ENCODE measurements at regions not wholly inside any gene's neighbourhood (a gene's known extent, or its start where the extent isn't known, plus 50 kb on each side); places are given as distances from the start of the nearest gene placed in this dataset.

- in situ Hi-C loops (cut with MboI; ENCODE audit: low sequenced_read_pairs), result no loop called here
Measured at GRCh38 chr2:226443112-226443511, 356.5 kb downstream of the IRS1 start.

DNA sequence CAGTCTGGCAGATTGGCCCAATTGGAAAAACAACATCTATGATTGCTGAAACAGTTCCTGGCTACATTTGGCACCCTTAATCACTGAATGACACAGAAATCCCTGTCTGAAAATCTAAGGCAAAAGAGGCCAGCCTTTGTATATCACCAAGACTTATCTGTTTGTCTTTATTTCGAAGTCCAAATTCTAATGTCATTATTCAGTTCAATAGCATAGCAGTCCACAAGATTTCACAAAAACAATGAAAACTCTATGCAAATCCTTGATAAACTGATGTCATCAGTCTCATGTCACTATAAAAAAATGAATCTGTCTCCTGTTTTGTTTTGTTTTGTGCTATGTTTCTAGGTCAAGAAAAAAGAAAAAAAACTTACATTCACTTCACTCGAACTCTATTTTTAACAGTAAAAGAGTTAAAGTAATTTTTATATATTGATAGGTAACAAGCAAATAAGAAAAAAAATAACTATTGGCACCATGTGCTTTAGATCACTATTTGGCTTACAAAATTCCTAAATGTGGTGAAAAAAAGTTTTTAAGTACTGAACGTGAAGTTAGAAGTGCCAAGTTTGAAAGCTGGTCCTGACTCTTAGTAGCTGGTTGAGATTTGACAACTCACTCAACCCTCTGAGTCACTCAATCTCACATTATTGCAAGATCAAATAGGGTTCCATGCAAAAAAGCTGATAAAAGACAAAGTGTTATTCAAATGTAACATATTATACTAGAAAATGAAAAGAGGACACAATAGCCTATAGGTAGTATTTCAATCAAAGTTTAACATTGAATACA lies 359.3 kb downstream of the IRS1 start:
- in situ Hi-C loops (cut with MboI; ENCODE audit: low sequenced_read_pairs), result no loop called here

DNA sequence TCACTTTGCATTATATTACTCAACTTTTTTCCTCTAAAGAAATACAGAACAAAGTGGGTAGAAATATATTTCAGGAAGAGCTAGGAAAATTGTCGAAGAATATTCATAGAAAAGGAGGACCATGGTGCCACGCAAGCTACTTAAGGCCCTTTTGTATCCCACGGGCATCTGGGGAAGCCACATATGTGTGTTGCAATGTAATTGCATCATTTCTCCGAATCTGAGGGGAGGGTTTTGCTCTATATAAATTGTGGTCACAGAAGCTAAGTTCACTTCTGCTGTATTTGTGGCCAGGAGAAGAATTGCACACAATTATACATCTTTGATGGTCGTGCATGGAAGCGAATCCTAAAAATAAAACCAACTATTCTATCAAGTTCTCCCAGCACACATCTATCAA lies 360.3 kb downstream of the IRS1 start:
- in situ Hi-C loops (cut with MboI; ENCODE audit: low sequenced_read_pairs), result no loop called here

DNA sequence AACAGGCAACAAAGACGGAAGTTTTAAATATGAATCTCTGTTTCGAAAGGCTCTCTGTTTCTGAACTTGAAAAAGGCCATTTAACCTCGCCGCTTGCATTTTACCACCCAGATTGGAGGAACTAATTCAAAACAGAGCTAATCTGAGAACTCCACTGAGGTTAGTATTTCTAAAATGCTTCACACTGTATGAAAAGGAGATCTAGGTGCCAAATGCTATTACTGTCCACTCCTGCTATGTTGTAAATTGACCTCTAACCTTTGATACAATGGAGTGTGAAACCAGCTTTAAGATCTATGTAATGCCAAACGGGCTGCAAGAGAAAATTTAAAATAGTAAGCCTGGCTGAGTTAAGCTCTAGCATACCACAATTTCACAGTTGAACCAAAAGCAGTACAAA lies 364.5 kb downstream of the IRS1 start:
- in situ Hi-C loops (cut with MboI; ENCODE audit: low sequenced_read_pairs), result no loop called here

GRCh38 chr2:226434702-226435101 lies 364.9 kb downstream of the IRS1 start:
- in situ Hi-C loops (cut with MboI; ENCODE audit: low sequenced_read_pairs), result no loop called here

DNA sequence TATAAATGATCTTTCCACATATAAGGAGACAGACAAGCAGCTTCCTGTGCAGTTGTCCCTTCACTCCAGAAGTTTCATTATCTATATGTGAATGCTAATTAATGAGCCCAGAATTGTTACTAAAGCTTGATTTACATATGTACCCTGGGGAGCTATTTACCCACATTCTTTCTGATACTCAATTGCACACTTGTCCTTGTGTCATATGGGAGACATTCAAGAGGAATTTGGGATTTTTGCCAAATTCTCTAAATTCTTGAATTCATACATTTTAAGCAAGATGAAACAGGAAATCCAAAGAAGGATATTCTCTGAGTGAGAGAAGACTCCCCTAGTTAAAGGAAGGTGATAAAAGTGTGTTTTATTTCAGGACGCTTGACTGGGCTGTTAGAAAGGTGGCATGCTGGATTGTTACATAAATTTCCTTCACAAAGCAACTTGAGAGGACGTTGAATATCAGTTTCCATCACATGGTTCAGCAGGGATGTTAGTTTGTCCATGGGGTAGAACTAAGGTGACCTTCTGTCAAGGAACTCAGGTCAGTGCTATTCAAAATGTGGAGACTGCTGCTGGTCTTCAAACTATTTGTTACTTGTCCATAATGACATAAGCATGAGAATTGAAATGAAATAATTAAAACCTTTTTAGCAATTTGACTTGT lies 368.2 kb downstream of the IRS1 start:
- in situ Hi-C loops (cut with MboI; ENCODE audit: low sequenced_read_pairs), result no loop called here

- in situ Hi-C loops (cut with MboI; ENCODE audit: low sequenced_read_pairs), result no loop called here
Measured at GRCh38 chr2:226429476-226429875, 370.1 kb downstream of the IRS1 start.

DNA sequence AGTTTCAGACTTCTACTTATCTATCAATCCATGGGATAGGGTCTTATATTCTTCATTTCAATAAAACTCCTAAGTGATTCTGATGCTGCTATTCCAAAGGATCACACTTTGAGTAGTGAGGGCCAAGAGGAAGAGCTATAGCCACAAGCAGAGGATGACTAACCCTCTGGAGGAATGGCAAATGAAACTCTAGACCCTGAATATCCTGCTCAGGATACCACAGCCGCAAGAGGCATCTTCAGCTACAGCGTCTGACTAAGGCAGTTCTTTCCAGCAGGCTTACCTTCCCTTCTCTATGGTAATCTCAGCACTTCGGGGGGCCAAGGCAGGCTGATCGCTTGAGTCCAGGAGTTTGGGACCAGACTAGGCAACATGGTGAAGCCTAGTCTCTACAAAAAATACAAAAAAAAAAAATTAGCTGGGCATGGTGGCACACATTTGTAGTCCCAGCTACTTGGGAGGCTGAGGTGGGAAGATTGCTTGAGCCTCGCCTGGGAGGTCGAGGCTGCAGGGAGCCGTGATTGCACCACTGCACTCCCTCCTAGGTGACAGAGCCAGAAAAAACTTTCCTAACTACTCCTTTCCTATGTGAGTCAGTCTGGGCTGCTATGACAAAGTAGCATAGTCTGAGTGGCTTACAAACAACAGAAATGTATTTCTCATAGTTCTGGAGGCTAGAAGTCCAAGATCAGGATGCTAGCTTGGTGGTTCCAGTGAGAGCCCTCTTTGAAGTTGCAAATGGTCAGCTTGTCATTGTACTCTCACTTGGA lies 371.9 kb downstream of the IRS1 start:
- in situ Hi-C loops (cut with MboI; ENCODE audit: low sequenced_read_pairs), result no loop called here

DNA sequence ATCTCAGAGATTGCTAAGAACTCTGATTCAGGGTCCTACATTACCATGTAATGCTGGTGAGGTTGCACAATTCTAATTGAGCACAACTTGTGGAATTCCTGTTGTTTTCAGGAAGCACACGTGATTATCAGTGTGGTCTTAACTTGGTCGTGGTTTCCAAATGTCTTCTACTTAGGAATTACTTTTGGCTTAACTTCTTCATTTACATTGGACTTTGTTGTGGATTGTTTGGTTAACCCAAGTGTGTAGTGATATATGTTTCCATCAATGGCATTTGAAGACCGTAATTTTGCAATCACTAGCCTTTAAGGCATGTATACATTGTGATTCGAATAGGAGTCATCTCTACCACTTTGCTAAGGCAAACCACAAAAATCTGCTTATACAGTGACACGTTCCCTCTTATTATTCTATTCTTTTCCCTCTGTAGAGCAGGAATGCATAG lies 373.3 kb downstream of the IRS1 start:
- in situ Hi-C loops (cut with MboI; ENCODE audit: low sequenced_read_pairs), result no loop called here

DNA sequence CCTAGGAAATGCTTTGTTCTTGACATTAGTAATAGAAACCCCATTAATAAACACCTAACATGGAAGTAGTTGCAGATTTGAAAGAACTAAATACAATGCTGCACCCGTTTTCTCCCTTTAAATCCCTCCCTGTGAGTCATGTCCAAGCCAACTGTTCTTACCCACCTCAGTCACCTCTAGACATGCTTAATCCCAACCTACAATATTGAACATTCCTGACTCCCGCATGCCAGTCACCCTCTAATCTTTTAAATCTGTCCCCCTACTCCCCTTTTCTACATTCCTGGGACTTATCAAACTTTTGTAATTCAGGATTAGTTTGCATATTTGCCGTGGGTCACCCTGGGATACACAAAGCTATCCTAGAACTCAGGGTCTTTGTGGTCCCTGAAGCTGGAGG lies 374.6 kb downstream of the IRS1 start:
- in situ Hi-C loops (cut with MboI; ENCODE audit: low sequenced_read_pairs), result no loop called here

DNA sequence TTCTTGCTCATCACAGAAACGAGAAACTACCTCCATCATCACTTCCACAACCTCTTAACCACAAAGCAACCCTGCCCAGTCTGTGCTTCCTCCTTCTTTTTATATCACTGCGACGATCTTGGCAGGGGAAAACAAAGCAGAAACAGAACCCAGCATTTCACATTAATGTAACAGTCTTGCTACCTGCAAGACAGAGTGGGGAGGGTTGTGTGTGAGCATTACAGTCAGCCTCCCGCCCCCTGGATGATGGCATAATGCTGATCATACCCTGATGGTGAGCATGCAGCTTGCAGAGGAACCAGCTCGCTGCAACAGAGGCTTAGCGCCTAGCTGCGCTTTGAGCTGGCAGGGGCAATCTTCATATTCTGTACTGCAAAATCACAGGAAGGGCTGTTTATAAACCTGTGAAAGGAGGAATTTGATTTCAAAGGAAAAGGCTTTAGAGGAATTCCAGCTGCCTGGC lies 376.1 kb downstream of the IRS1 start:
- in situ Hi-C loops (cut with MboI; ENCODE audit: low sequenced_read_pairs), result no loop called here

GRCh38 chr2:226420646-226421045 lies 379.0 kb downstream of the IRS1 start:
- in situ Hi-C loops (cut with MboI; ENCODE audit: low sequenced_read_pairs), result no loop called here

DNA sequence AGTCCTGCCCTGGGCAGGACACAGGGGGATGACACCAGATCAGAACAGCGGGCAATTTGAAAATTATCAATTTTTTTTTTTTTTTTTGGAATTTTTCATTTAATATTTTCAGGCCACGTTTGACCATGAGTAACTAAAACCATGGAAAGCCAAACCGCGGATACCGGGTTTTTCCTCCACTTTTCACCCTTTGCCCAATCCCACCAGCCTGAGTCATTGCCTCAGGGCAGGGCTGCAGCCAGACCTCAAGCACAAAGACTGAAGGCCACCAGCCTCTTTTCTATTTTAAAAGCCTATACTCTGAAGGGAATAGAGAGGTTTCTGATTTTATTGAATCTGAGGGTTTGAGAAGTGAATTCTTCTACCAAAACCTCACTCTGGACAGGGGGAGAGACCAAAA lies 381.1 kb downstream of the IRS1 start:
- in situ Hi-C loops (cut with MboI; ENCODE audit: low sequenced_read_pairs), result no loop called here

DNA sequence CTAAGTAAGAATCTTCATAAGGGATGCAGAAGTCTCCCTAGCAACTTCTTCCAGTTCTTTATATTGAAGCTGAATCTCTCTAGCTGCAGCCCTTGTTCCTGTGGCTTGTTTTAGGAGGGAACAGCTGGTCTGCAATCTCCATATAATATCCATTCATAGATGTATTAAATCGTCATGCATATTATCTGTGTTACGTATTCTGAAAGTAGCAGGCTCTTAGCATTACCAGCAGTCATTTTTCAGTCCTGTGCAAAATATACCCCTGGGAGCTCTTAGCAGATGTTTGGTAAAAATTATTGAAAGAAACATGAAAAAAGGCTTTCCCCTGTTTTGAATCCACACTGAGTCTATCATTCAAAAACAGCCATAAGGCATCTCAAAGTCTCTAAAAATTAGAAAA lies 385.3 kb downstream of the IRS1 start:
- in situ Hi-C loops (cut with MboI; ENCODE audit: low sequenced_read_pairs), result no loop called here

DNA sequence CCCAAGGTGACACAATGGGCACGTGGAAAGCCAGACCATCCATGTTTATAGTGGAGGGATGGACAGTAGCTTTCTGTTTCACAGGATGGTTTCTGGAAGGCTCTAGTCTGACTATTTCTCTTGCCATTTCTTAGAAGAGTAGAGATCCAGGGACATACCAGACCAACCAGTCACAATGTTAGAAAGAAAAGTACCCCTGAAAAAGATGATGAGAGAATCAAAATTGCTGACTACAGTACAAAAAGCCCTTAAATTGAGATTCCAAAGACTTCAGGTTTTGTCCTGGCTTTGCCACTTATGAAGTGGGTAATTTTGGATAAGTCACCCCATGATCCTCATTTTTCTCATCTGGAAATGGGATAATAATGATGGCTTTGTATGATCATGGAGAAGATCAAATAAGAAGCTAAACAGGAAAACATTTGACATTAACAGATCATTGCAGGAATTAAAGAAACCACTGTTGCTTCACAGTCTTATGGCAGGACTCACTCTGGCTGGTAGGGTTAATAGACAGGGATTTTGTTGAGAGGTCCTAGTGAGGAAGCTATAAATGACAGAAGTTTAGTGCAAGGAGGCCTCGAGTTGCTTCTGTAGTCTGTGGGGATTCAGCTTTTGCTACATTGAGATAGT lies 386.0 kb downstream of the IRS1 start:
- in situ Hi-C loops (cut with MboI; ENCODE audit: low sequenced_read_pairs), result no loop called here

DNA sequence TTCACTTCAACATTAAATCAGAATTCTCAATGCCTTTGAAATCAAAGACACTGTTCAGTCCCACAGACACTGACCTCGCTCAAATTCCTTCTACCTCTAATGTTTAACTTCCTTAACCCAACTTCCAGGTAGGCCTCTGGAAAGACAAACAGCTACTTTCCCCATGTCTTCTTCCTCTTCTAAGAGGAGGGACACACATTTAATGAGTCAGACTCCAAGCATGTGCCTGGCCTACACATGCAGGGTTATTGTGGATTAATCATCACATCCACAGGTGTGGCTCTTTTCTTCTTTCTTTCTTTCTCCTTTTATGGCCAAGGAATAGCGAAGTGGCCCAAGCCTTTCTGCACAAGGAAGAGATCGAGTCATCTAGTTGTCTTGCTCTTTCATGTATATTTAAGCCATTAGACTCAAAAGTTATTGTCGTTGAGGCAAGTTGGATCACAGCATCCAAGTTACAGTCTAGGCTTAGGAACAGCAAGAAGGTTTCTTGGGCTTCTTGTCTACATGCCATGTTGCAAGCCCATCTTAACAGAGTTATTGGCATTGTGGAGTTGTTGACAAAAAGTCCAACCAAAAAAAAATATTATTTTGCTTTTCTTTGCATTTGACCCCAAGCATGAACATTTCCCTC lies 387.8 kb downstream of the IRS1 start:
- in situ Hi-C loops (cut with MboI; ENCODE audit: low sequenced_read_pairs), result no loop called here

GRCh38 chr2:226411205-226411604 lies 388.4 kb downstream of the IRS1 start:
- in situ Hi-C loops (cut with MboI; ENCODE audit: low sequenced_read_pairs), result no loop called here

GRCh38 chr2:226410247-226410835 lies 389.3 kb downstream of the IRS1 start:
- in situ Hi-C loops (cut with MboI; ENCODE audit: low sequenced_read_pairs), result no loop called here

DNA sequence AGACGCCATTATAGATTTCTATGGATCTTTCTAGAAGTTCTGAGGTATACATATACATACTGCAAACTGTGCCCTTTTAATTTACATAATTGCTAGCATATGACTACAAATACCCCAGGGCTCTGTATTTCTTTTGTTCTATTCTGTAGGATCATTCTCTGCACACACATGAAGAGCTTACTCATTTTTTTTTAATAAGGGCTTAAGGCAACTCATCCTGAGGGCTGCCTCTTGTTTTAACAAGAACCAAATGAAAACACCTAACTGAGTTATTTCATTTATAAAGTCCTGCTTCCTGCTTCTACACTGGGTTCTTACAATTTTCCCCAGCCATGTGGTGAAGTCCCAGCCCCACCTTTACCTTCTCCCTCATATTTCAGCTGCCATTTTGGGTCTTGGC lies 390.5 kb downstream of the IRS1 start:
- in situ Hi-C loops (cut with MboI; ENCODE audit: low sequenced_read_pairs), result no loop called here

GRCh38 chr2:226408141-226408540 lies 391.5 kb downstream of the IRS1 start:
- in situ Hi-C loops (cut with MboI; ENCODE audit: low sequenced_read_pairs), result no loop called here
